Smooth muscle cell (in vitro differentiated cells): ENCODE measurements at regions not wholly inside any gene's neighbourhood (a gene's known extent, or its start where the extent isn't known, plus 50 kb on each side); places are given as distances from the start of the nearest gene placed in this dataset. TPM values are rescaled to one million over a fixed set of nuclear protein-coding genes. Genes with fewer than 3 reads are reported as not detected.

Experiments
- DNase-seq: peaks from one replicate; lab custom pipeline; 2025; ENCODE audit not compliant: unreplicated experiment; lab: John Stamatoyannopoulos, UW
- H2AFZ ChIP-seq: fragments of 200-600 bp; sonication (generic); 2 replicates; pipeline ENCODE4 v1.6.0; 2016; ENCODE audit warnings: antibody characterized with exemption, low read depth, mild to moderate bottlenecking
- H3F3A ChIP-seq: fragments of 200-600 bp; sonication (generic); 2 replicates; pipeline ENCODE4 v1.6.0; 2017; ENCODE audit warnings: antibody characterized with exemption, low read depth
- H3K27ac ChIP-seq: fragments of 200-600 bp; sonication (generic); 2 replicates; pipeline ENCODE4 v1.5.1; 2016; ENCODE audit warnings: low read depth, mild to moderate bottlenecking
- H3K27me3 ChIP-seq: fragments of 200-600 bp; sonication (generic); 2 replicates; pipeline ENCODE4 v1.6.1; 2016; ENCODE audit warnings: low read depth, mild to moderate bottlenecking
- H3K36me3 ChIP-seq: fragments of 200-600 bp; sonication (generic); 2 replicates; pipeline ENCODE4 v1.5.1; 2016; ENCODE audit warnings: low read depth
- H3K4me1 ChIP-seq: fragments of 200-600 bp; sonication (generic); 2 replicates; pipeline ENCODE4 v1.5.1; 2016; ENCODE audit warnings: low read depth
- H3K4me2 ChIP-seq: fragments of 200-600 bp; sonication (generic); 2 replicates; pipeline ENCODE4 v1.6.0; 2016; ENCODE audit warnings: mild to moderate bottlenecking
- H3K4me3 ChIP-seq: fragments of 200-600 bp; sonication (generic); 2 replicates; pipeline ENCODE4 v1.5.1; 2016; ENCODE audit warnings: mild to moderate bottlenecking
- H3K79me2 ChIP-seq: fragments of 200-600 bp; sonication (generic); 2 replicates; pipeline ENCODE4 v1.6.0; 2016; ENCODE audit warnings: low read depth, mild to moderate bottlenecking
- H3K9ac ChIP-seq: fragments of 200-600 bp; sonication (generic); 2 replicates; pipeline ENCODE4 v1.6.0; 2016; ENCODE audit warnings: low read depth
- H3K9me3 ChIP-seq: fragments of 200-600 bp; sonication (generic); replicated peaks from 2 replicates; pipeline ENCODE4 v1.5.1; 2016; ENCODE audit warnings: low read depth
- H4K20me1 ChIP-seq: fragments of 200-600 bp; sonication (generic); 2 replicates; pipeline ENCODE4 v1.6.0; 2016; ENCODE audit warnings: low read depth
- CTCF ChIP-seq: fragments of 200-600 bp; sonication (generic); IDR thresholded peaks from 2 replicates; pipeline ENCODE4 v1.5.1; 2017; ENCODE audit warnings: borderline replicate concordance, mild to moderate bottlenecking, antibody characterized with exemption; ENCODE audit not compliant: insufficient read depth, poor library complexity, severe bottlenecking
- WGBS: methylation state at CpG from one replicate; pipeline ENCODE4 v1.1.7; 2016; ENCODE audit warnings: low lambda C conversion rate; 5-methylcytosine and 5-hydroxymethylcytosine counted together
- microRNA counts: library from miRNA; unstranded; fragments of <30 nt; microRNA quantifications from one replicate; lab custom pipeline; 2016
- microRNA-seq: library from miRNA; unstranded; fragments of <30 nt; microRNA quantifications from one replicate; pipeline ENCODE4, GENCODE V29; 2016; ENCODE audit warnings: borderline number of aligned reads
- small RNA-seq: library from RNA; depleted of rRNA; stranded (forward); fragments of <200 nt; gene quantifications from one replicate; pipeline ENCODE3, GENCODE V24; 2014

DNA sequence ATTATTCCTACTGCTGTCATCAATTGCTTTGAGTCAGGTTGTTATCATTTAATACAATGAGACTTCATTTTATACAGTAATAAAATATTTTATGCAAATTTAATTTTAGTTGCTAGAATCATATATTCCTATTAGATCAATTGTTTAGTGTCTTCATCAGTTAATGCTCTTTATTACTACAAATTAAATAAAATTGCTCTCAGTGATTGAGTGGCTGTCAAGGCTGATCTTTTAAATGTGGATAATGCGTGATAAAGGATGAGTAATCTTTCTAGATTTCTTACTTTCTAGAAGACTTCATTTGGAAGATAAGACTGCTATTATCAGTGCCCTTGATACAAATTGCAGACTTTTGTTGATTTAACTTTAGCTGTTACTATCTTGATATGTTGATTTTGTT lies 59.6 kb upstream of the CDH2 start:
- Histone ChIP-seq H3K36me3 (no peaks in the 10 kb centered on the region), H3K4me1 (no peaks in the 10 kb centered on the region), H3F3A (no peaks in the 10 kb centered on the region), H3K9me3 (no peaks in the 10 kb centered on the region), H2AFZ (no peak overlapping the region), H3K4me2 (no peak overlapping the region), H3K4me3 (no peak overlapping the region), H3K27me3 (no peaks in the 10 kb centered on the region), H3K79me2 (no peaks in the 10 kb centered on the region), H4K20me1 (no peaks in the 10 kb centered on the region), H3K27ac (no peak overlapping the region), H3K9ac (no peak overlapping the region)
- no peak for DNase-seq
- WGBS: 88% methylated on average over 1 of the region's 1 CpG
- TF ChIP-seq CTCF: no peak

MicroRNAs in the stretch of these regions (microRNA counts, 767-probe panel; counts per million panel counts)
- microRNA hsa-miR-302f (lab: Ali Mortazavi, UCI): 183 counts per million

Small RNA genes in the stretch of these regions (microRNA-seq; reads per million reads assigned to microRNA genes)
- gene MIR302F: not detected

Small RNA genes in the stretch of these regions (small RNA-seq; reads per million reads assigned to genes)
- gene AC023932.1 (not detected), gene AC105245.1 (0.16 reads per million), gene RNU6-408P (not detected)
